GM10248 (cell line): ENCODE measurements at regions not wholly inside any gene's neighbourhood (a gene's known extent, or its start where the extent isn't known, plus 50 kb on each side); places are given as distances from the start of the nearest gene placed in this dataset.

Experiments used
- CTCF ChIA-PET: fragments of 300-600 bp; sonication (Branson Sonifier 250); formaldehyde crosslinking; extraction: SDS; loops from one replicate; lab custom pipeline; 2021; ENCODE audit warnings: antibody characterized with exemption; lab: Yijun Ruan, JAX
- POLR2A ChIA-PET: fragments of 350-650 bp; sonication (Branson Sonifier 250); formaldehyde crosslinking; extraction: SDS; loops from one replicate; lab custom pipeline; 2020; ENCODE audit warnings: antibody characterized with exemption; lab: Yijun Ruan, JAX
- DNase-seq: peaks from one replicate; pipeline ENCODE4 v3.0.0; 2012; ENCODE audit errors: extremely low spot score
- TF ChIP-seq, protein P1 (sequence below): IDR thresholded peaks from 2 replicates; pipeline ENCODE4 v1.5.1; 2012; ENCODE audit warnings: mild to moderate bottlenecking, low read depth; ENCODE audit errors: extremely low read depth, missing control alignments, control extremely low read depth

DNA sequence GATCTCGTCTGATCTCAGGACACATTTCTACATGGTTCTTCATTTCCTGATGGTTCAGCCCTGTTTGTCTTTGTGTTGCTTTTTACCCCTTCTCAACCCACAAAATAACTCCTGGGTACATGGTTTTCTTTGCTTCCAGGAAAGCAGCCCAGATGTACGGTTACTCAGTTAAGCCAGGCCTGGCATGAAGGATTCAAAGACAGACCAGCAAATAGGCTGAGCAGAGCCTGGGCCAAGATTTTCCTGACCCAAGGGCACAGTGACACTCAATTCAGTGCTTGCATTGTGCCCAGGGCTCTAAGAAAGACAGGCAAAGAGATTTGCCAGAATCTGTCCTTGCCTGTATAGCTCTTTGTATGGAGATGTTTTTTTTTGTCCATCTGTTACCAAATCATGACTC, 340.8 kb upstream of the KIAA1217 start:
- DNase-seq: no peak
- CTCF ChIA-PET: no interaction called here
- POLR2A ChIA-PET: no interaction called here
- TF ChIP-seq, protein P1, sequence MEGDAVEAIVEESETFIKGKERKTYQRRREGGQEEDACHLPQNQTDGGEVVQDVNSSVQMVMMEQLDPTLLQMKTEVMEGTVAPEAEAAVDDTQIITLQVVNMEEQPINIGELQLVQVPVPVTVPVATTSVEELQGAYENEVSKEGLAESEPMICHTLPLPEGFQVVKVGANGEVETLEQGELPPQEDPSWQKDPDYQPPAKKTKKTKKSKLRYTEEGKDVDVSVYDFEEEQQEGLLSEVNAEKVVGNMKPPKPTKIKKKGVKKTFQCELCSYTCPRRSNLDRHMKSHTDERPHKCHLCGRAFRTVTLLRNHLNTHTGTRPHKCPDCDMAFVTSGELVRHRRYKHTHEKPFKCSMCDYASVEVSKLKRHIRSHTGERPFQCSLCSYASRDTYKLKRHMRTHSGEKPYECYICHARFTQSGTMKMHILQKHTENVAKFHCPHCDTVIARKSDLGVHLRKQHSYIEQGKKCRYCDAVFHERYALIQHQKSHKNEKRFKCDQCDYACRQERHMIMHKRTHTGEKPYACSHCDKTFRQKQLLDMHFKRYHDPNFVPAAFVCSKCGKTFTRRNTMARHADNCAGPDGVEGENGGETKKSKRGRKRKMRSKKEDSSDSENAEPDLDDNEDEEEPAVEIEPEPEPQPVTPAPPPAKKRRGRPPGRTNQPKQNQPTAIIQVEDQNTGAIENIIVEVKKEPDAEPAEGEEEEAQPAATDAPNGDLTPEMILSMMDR: no peak

DNA sequence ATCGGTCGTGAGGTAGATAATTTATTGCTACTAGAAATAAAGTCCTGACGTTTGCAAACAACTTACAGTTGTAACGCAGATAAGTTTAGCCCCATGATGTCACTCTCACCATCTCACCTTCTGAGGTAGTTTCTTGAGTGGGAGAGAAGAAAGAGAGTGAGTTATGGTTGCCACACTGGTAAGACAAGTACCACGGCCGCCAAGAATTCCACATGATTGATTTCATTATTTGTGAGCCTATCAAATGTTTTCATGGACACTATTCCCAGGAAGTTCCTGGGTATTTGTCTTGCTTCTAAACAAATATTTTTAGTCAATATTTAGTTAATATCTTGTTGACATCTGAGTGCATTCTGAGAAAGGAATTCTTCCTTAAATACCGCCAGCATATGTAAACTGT, 339.4 kb upstream of the KIAA1217 start:
- TF ChIP-seq, protein P1: no peak
- no peak for DNase-seq
- ChIA-PET CTCF (no interaction called here), POLR2A (no interaction called here)

DNA sequence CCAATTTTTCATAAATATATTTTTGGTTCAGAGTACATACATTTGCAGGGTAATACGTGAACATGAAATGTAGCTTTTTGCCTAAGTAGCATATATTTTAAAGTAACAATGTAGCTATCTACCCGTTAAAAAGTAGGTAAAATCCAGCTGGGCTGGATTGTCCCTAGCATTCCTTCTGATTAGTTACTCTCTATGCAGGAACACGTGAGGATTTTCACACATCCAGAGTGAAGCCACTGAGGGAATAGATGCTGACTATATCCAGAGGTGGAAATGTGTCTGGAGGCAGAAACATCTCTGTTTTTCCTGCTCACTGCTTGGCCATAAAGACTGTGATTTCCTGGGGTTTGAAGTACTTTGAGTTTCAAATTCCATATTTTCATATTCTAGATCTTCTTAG, 338.9 kb upstream of the KIAA1217 start:
- ChIA-PET CTCF (no interaction called here), POLR2A (no interaction called here)
- DNase-seq: no peak
- TF ChIP-seq, protein P1: no peak

DNA sequence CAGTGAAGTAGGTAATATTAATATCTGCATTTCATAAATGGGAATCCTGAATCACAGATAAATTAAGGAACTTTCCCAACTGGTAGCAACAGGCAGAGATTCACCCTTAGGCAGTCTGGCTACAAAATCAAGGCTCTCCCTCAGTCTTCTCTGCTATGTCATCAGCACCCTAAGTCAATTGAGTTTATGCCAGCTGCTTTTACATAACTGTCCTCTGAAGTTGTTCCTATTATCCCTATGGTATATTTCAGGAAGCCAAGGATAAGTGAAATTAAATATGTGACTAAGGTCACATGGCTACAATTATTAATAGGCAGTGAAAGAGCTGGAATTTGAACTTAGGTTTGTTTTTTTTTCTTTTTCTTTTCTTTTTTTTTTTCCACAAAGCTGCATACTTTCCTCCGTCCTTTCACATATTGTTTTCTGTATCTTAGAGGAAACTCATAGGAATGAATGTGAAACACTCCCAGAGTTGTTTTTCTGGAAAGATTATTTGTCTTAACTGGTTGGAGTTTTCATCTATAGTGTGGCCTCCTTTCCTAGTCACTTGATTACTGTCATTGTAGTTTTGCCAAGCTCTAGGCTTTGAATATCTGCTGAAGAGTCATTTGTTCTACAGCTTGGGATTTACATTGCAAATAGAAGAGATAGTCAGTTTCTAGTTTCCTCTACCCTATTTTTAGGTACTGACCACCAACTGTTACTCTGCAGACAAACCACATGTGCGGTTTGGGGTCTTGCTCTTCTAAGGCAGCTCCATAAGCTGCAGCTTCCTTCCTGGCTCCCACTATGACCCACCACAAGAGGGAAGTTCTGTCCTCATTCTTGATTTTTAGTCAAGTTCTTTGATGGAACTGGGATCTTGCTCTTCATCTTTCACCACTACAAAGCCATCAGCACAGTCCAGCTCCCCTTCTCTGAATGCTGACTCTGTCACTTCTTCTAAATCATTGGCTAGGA, 338.0 kb upstream of the KIAA1217 start:
- ChIA-PET CTCF (no interaction called here), POLR2A (no interaction called here)
- TF ChIP-seq, protein P1: no peak
- DNase-seq: no peak

DNA sequence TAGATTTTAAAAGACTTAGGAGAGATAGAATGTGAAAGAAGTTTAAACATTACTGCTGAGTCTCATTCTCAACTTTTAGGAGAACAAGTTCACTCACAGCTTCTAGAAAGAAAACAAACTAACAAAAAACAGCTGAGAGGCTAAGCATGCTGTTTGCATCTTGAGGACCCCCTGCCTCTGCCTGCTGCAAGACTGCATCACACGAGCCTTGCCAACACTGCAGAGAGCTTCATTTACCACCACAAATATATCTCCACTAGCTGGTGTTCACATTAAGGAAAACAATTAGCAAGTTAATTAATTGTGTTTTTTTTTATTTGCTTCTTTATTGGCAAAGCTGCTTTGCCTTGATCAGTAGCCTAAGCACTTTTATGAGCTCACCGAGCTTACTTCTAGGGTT, 336.6 kb upstream of the KIAA1217 start:
- TF ChIP-seq, protein P1: no peak
- ChIA-PET POLR2A (no interaction called here), CTCF (interaction anchor here (1.0 to 1.2 kb wide), 2 partner anchors 15 to 36 kb away, joined by 3 read pairs; no protein-coding TSS in a partner anchor)
- no peak for DNase-seq

DNA sequence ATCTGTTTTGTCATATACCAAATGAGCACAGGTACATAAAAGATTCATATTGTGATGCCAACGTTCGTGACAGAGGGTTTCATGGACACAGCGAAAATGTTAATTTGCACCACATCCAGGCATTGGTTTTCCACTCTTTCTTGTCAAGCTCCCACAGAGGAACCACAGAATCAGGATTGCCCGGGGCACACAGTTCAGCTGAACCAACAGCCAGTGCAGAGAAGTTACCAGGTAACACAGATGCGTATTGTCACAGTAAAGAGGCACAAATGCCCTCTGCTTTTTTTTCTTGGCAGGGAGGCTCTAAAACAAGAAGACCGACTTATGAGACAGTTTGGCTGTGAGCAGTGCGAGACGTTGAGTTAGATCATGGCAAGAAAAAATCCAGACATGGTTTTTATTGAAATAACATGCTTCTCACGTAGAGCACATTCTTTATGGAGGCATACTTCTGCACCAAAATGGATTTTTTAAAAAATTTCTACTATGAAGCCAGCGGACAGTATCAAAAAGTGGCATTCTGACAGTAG, 331.1 kb upstream of the KIAA1217 start:
- ChIA-PET POLR2A (no interaction called here), CTCF (interaction anchor here (0.8 kb wide), 1 partner anchor 25 kb away, joined by 3 read pairs; no protein-coding TSS in a partner anchor)
- DNase-seq: no peak
- TF ChIP-seq, protein P1: no peak
